C4-2B (cell line): ENCODE measurements at regions not wholly inside any gene's neighbourhood (a gene's known extent, or its start where the extent isn't known, plus 50 kb on each side); places are given as distances from the start of the nearest gene placed in this dataset.

Source experiments
- H3K27ac ChIP-seq: fragments of 450-650 bp; 2 replicates; pipeline ENCODE4 v1.5.1; 2017
- CTCF ChIP-seq: fragments of 450-650 bp; conservative IDR thresholded peaks from 2 replicates; pipeline ENCODE4 v1.5.1; 2017; ENCODE audit warnings: mild to moderate bottlenecking
- ZFX ChIP-seq: fragments of 450-650 bp; IDR thresholded peaks from 2 replicates; pipeline ENCODE4 v1.6.1; 2017

- TF ChIP-seq CTCF (no peak), ZFX (no peak)
- H3K27ac ChIP-seq: no peak overlapping the region
Measured at GRCh38 chr21:26320596-26320995, 150.0 kb upstream of the APP start.

GRCh38 chr21:26307640-26308039 is 137.1 kb upstream of the APP start:
- H3K27ac ChIP-seq: no peak overlapping the region
- no peak for TF ChIP-seq ZFX
- no peak for TF ChIP-seq CTCF

- H3K27ac ChIP-seq: no peak overlapping the region
- TF ChIP-seq CTCF: no peak
- TF ChIP-seq ZFX: no peak
Measured at GRCh38 chr21:26297851-26298250, 127.3 kb upstream of the APP start.

GRCh38 chr21:26293141-26293946 is 122.8 kb upstream of the APP start:
- TF ChIP-seq ZFX (no peak), CTCF (no peak)
- no peak overlapping the region for H3K27ac ChIP-seq

GRCh38 chr21:26288026-26288425 is 117.5 kb upstream of the APP start:
- H3K27ac ChIP-seq: no peak overlapping the region
- TF ChIP-seq CTCF (no peak), ZFX (no peak)

GRCh38 chr21:26284531-26284930 is 114.0 kb upstream of the APP start:
- H3K27ac ChIP-seq: no peak overlapping the region
- TF ChIP-seq CTCF (no peak), ZFX (no peak)

GRCh38 chr21:26282058-26282457 is 111.5 kb upstream of the APP start:
- TF ChIP-seq CTCF (no peak), ZFX (no peak)
- H3K27ac ChIP-seq: no peak overlapping the region
